Kidney tubule cell (primary cell): ENCODE measurements at regions not wholly inside any gene's neighbourhood (a gene's known extent, or its start where the extent isn't known, plus 50 kb on each side); places are given as distances from the start of the nearest gene placed in this dataset.

Experiments used
- DNase-seq: peaks from one replicate; pipeline ENCODE4 v3.0.0-alpha.2; 2018; ENCODE audit warnings: low spot score

DNA sequence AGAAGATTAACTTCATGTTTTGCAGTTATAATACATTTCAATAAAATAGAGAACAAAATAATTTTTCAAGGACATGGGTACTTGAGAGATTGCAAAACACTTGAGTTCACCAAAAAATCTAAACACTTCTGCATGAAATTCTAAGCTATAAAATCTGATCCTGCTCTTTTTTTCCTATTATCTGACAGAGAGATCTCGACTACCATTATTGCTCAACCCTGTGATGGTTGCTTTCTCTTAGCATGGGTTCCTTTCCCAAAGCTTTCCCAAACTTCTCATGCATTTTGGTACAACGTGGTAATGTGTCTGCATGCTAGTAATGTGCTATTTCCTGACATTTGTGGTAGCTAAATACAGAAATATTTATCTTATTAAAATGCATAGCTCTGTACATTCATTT lies 1243.1 kb upstream of the ADGRB3 start:
- DNase-seq: no peak

DNA sequence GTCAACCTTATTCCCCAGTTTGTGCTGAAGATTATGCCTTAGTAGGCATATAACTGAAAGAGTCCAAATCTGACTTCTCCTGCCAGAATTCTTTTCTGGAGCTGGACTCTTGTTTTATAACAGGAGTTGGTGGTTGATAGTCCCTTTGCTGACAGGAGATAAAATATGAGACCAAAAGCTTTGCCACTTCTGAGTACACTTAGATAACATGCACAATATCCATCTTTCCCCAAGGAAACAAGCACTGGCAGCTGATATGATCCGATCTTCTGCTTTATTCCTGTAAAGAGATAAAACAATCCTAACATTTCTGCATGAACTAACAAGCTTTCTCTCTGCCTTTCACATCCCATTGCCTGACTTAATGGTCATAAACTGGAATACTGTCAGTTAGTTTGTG lies 1265.4 kb upstream of the ADGRB3 start:
- no peak for DNase-seq

DNA sequence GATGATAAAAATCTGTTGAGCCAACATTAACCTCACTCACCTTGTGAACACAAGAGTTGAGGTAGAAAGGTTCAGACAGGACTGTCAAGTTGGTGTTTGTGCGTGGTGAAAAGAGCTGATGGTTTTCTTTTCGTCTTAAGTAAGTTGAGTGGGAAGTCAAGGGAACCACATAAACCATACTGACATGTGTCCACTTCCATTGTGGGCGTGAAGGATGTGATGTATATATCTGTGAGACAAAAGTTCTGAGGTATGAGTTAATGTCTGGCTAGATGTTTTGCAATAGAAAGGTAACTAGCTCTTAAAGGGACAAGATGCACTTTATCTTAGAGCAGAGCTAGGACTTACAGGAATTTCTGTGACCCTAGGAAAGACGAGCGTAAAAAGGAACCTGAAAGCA lies 1272.1 kb upstream of the ADGRB3 start:
- no peak for DNase-seq

DNA sequence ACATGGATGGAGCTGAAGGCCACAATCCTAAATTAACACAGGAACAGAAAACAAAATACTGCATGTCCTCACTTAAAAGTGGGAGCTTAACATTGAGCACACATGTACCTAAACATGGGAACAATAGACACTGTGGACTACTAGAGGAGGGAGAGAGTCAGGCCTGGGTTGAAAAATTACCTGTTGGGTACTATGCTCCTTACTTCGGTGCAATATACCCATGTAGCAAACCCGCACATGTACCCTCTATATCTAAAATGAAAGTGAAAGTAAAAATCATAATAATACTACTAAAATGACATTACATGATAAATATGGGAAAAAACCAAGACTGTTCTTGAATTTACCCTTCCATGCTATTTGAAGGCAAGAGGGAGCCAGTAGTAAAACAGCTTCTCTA lies 1273.8 kb upstream of the ADGRB3 start:
- no peak for DNase-seq

DNA sequence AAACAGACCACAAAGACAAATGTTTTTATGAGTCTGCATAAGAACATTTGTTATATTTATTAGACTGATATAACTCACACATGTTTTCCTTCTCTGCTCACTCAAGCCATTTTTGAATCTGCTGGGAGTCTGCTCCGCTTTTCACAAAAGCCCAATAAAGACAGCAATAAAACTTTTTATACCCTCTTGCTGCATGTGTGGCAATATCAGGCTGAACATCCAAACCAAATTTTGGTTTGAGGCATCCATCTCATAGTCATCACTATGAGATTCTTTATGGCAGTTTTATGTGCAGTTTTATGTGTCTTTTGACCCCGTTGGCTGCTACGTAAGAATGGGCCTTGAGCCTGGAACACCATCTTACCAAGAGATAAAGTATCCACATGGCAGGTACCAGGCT lies 1276.8 kb upstream of the ADGRB3 start:
- DNase-seq: no peak

DNA sequence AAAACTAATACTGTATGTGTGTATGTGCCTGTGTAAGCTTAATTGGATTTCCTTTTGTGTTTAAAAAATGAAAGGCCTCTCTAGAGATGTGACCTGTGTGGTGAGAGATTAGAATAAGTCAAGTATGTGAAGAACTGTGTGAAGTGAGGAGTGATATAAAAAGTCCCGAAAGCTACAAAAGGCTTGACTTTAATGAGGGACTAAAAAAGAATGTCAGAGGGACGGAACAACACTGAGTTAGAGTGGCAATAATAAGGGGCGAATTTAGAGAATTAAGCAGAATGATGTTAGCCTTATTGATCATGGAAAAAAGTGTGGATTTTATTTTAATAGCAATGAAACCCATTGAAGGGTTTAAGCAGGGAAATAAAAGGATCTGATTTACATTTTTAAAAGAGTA lies 1281.2 kb upstream of the ADGRB3 start:
- no peak for DNase-seq

DNA sequence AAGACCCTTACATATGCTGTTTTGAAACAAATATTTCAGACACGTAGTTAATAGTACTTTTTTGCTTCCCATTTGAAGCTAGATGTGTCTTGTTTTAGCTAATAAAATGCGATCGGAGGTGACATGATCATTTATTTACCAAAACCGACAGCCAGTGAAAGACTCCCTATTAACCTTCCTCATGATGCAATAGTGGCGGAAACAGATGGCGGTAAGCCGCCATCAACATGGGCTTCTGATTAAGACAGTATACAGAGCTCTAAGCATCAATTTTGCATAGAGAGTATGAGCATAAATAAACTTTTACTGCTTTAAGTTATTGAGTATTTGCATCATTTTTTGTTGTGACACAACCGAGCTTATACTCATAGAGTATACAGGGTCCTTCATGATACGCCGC lies 1282.4 kb upstream of the ADGRB3 start:
- no peak for DNase-seq

DNA sequence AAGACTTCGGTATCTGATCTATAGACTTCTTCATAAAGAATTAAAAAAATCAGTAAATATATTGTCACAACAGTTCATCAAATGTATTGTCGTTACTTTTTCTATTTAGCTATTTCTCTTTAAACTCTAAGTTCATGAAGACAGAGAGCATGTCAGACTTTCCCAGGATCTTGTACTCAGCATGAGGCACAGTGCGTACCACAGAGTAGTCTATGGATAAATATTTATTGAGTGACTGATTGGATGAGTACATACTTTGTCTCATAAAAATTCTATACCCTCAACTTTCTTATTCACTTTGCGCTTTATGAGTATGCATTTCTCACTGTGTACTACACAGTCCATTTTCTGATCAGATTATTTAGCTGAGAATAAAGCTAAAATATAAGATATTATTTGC lies 1284.4 kb upstream of the ADGRB3 start:
- DNase-seq: no peak

DNA sequence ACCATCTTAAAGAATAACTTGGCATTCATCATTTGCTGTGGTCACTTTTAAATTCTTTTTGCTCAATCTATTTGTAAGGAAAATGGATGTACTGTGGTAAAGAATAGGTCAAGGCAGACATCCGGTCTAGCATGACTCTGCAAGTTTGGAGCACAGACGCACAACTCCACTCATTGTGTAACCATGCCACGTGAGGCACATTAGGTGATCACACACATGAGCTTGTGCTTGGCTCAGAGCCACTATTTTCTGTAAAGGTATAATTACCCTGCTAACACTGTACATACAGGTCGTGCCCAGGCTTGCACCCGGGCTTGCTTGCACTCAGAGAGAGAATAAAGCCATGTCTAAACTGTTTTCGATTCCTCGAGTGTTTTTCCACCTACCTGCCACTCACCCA lies 1289.1 kb upstream of the ADGRB3 start:
- DNase-seq: no peak

DNA sequence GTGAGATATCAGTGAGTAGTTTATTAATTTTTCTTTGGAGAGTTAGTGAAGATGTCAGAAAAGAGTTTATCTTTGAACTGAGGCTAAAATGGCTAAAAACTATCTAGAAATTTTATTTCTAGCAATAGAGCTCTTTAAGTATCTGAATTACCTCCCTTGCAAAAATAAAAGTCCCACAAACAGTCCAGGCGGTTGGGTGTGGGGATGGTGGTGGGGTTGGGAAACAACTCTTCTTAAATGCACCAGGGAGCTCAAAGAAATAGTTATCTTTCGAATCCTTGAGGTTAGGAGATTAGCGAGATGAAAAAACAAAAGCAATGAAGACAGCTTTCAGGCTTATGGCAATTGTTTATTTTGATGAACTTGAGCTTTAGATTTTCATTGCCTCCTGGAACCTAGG lies 1299.1 kb upstream of the ADGRB3 start:
- no peak for DNase-seq

DNA sequence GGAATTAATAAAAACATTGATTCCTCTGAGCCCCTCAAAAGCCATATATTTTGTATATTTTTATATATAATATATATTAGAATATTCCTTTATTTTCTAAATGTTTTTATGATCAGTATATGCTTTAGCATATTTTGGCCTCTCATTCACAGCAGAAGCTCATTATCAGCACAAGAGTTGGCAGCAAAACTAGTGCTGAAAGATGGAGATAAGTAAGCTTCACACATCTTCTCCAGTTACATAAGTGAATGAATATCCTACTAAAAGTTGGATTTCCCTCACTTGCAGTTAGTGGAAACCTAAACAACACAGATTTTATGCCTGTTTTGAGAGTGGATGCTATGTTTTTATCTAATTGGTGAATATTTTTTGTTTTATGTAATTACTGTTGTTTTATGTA lies 1303.8 kb upstream of the ADGRB3 start:
- no peak for DNase-seq

DNA sequence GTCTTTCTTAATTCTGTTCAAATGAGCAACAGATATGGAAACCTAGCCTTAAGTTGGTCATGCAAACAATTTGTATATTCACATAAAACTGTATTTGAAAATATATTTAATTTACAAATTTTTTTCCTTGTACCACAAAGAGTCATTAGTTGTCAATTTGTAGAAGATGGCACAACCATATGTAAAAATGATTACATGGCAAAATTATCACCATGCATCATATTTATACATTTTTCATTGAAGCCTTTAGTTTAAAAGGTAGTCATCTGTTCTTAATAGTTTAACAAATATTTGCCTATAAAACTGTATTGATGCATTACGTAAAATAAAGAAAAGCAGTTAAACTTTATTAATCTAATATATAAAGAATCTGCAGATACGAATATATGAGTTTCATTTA lies 1306.8 kb upstream of the ADGRB3 start:
- no peak for DNase-seq

DNA sequence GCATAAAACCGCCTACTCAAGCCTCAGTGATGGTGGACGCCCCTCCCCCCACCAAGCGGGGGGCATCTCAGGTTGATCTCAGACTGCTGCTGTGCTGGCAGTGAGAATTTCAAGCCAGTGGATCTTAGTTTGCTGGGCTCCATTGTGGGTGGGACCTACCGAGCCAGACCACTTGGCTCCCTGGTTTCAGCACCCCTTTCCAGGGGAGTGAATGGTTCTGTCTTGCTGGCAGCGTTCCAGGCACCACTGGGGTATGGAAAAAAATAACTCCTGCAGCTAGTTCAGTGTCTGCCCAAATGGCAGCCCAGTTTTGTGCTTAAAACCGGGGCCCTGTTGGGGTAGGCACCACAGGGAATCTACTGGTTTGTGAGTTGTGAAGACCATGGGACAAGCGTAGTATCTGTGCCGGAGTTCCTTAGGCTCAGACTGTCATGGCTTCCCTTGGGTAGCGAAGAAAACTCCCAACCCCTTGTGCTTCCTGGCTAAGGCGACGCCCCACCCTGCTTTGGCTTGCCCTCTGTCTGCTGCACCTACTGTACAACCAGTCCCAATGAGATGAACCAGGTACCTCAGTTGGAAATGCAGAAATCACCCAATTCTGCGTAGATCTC lies 1334.5 kb upstream of the ADGRB3 start:
- no peak for DNase-seq

DNA sequence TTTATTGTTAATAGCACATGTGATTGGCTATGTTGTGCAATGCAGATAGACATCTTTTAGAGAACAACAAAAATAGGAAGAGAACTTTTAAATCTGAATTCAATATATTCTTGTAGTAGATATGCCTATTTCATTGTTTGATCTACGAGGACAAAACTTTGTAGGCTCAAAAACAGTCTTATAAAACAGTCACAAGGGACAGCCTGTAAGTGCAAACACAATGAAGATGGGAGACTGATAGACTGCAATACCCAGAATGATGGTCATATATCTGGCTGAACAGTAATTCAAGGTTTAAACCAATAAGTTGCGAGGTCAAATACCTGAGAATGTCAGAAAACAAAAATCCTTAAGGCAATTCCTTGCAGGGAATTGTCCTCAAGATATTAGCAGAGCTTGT lies 1342.9 kb upstream of the ADGRB3 start:
- DNase-seq: no peak

DNA sequence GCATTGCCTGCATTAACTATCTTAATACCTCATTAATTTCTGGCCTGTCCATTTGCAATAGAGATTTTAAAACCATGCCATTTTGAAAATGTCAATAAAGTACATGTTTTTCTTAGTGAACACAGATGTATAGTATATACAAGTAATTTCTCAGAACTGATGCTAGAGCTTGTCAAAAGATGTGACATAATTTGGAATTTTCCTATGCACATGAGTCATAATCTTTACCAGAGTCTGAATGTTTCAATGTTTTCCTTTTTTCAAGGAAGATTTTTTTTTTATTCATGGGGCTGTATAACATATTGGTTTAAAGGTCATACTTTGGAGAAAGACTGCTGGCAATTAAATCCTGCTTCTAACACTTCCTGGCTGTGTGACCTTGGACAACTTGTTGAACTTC lies 1347.5 kb upstream of the ADGRB3 start:
- DNase-seq: no peak

DNA sequence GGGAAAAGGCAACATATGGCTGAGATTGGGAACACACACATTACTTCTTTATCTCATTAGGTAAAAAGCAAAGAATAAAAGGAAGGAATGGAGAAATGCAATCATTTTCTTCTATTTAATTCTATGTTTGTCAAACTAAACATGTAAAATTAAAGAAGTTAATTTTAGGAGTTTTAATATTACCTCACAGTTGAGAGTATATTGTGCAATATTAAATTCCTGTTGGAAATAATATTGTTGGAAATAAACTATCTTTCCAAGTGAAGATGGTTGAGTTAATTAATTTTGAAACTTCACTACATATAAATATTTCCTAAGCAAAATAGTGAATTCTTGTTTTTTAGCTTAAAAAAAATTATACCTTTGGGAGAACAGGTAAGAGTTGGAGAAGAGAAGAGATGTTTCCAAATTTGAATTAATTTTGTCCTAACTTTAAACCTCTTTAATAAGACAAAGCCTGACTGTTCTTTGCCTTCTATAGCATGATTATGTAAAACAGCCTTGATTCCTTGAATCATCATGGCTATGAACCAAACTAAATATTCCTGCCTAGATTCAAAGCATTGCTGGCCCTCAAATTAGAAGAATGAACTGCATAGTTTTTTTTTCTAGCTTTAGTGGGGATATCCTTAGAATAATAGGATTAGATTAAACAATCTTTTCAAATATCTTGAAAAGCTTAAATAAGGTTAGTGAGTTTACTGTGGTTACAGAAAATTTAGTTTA lies 1349.1 kb upstream of the ADGRB3 start:
- DNase-seq: no peak

DNA sequence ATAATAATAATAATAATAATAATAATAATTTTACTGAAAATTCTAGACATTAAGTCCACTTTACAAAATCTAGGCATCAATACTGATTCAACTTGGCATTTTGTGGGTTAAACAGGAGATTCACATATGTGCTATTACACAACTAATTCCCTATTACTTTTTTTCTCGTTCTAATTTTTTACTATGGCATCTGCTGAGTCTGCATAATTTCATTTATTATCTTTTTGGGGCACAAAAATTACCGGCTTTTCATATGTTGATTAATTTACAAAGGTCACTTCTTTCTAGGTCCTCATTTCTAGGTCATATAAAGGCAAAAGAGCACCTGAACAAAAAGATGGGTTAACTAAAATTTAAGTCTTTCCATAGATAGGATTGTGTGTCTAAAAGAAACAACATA lies 1357.8 kb upstream of the ADGRB3 start:
- no peak for DNase-seq

DNA sequence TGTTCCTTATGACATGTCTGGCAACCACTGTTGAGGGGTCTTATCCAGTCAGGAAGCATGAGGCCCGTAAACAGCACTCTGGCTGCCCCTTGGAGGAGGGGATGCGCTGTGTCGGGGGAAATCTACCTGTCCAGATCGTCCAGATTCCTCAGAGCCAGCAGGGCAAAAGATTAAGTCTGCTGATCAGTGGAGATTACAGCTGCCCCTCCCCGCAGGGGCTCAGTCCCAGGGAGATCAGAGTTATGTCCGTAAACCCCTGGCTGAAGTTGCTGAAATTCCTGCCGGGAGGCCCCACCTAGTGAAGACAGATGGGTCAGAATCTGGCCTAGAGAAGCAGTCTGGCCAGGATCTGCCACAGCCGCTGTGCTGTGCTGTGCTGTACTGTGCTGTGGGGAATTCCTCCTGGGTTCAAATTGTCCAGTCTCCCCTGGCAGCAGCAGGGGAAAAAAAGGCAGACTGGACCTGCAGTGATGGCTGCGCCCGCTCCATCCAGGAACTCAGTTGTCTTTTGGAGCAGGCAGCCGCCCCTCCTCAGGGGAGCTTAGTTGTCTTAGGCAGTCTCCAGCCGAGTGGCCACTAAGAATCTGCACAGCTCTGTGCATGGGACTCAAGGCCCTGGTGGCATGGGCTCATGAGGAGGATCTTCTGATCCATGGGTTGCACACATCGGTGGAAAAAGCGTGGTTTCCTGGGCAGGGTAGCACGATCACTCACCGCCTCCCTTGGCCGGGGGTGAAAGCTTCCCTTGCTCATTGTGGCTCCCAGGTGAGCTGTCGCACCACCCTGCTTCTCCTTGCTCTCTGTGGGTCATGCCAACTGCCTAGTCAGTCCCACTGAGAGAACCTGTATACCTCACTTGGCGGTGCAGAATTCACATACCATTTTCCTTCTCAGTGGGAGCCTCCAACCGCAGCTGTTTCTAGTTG lies 1368.8 kb upstream of the ADGRB3 start:
- DNase-seq: no peak

DNA sequence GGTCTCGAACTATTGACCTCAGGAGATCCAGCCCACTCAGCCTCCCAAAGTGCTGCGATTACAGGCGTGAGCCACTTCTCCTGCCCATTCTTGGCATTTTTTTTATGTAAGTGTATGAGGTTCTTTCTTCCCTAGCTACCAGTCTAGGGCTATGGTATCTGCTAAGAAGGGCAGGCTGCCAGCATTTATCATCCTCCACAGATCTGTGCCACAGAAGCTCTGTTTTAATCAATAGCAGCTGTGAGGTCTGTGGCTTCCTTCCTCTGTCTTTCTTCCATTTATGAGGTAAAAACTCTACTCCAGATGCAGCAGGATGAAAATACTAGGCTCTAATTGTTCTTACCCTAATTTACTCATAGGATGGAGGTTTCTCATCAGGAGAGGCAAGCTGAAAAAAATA lies 1382.4 kb upstream of the ADGRB3 start:
- no peak for DNase-seq

DNA sequence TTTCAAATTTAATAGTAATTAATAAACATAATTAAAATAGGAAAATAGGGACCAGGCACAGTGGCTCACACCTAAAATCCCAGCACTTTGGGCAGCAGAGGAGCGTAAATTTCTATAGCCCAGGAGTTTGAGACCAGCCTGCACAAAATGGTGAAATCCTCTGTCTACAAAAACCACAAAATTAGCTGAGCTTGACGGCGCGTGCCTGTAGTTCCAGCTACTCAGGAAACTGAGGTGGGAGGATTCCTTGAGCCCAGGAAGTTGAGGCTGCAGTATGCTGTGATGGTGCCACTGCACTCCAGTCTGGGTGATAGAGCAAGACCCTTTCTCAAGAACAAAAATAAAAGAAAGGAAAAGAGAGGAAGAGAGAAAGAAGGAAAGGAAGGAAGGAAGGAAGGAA lies 1387.0 kb upstream of the ADGRB3 start:
- DNase-seq: no peak

DNA sequence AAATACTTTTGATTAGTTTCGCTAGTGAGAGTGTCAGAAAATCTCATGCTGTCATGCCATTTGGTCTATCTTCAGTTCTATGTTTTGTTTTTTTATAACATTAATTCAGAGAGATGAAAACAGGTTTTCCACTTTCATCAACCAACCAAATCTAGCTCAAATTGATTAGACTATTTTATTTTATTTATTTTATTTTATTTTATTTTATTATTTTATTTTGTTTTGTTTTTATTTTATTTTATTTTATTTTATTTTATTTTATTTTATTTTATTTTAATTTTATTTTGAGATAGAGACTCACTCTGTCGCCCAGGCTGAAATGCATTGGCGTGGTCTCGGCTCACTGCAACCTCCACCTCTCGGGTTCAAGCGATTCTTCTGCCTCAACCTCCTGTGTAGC lies 1391.0 kb upstream of the ADGRB3 start:
- DNase-seq: no peak

DNA sequence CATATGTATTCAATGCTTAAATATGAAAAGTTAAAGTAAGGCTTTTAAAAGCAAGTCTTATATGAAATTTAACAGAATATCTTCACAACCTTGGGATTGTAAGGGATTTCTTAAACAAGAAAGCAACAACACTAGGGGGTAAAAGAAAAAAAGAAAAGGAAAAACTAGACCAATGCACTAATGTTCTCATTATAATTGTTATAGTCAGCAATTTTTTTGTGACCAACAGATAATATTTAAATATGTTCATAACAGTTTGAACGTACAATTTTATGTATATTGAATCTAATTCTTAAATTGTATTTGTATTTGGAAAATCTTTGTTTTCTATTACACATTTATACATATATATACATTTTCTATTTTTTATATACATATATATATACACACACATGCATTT lies 1397.8 kb upstream of the ADGRB3 start:
- DNase-seq: no peak

DNA sequence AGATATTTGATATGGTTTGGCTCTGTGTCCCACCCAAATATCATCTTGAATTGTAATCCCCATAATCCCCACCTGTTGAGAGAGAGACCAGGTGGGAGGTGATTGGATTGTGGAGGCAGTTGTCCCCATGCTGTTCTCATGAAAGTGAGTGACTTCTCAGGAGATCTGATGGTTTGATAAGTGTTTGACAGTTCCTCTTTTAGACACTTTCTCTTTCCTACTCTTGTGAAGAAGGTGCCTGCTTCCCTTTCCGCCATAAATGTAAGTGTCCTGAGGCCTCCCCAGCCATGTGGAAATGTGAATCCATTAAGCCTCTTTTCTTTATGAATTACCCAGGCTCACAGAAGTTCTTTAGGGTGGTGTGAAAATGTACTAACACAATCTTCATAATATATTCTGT lies 1404.0 kb upstream of the ADGRB3 start:
- no peak for DNase-seq
